Heart left ventricle (tissue), 13 donors: ENCODE measurements at regions not wholly inside any gene's neighbourhood (a gene's known extent, or its start where the extent isn't known, plus 50 kb on each side); places are given as distances from the start of the nearest gene placed in this dataset.

Experiments used
- POLR2A ChIP-seq, 2 donors: fragments of 450-650 bp; IDR thresholded peaks; one replicate each; pipeline ENCODE4 v1.6.1; 2017; ENCODE audit warnings: antibody characterized with exemption in 2 of 2, mild to moderate bottlenecking in 2 of 2, moderate library complexity in 2 of 2
- TF ChIP-seq, protein P1 (sequence below), 12 donors: fragments of 200-600 bp; sonication (generic) in 4 of 12; IDR thresholded peaks; one replicate each; pipeline versions ENCODE4 v1.5.0 to v1.8.0; 2018 to 2022; ENCODE audit warnings: antibody characterized with exemption in 12 of 12, mild to moderate bottlenecking in 5 of 12
- donor health status: ischemic (EF 13 %, LVEDD 7.1; RV severe dilation, severe dysfunction).
- donor health status: DM: no; HTN: yes; CAD: no.
- donor health status: DM: no; HTN: no; CAD: no.
- donor health status: ischemic (EF 25% LVEDD 6.9; RV normal size, moderate dysfunction).
- donor health status: ischemic (EF 25% LVEDD 5.7; RV mildly dilated, moderate dysfunction).
- donor health status: ischemic (EF 35%, LVEDD 5.7; RV mildly dilated, moderate dysfunction).
- donor health status: nonischemic (EF 11% LVEDD 7.7; RV severe dilation, severe dysfunction).
- donor health status: DM: yes; HTN: yes; CAD: no.
- donor health status: PGD.
- donor health status: ischemic (EF 29% LVEDD 5.4; RV normal size, mild dysfunction).
- donor health status: nonischemic (EF 23%, LVEDD 6.1; RV moderate dilation, normal function).

- TF ChIP-seq, protein P1, sequence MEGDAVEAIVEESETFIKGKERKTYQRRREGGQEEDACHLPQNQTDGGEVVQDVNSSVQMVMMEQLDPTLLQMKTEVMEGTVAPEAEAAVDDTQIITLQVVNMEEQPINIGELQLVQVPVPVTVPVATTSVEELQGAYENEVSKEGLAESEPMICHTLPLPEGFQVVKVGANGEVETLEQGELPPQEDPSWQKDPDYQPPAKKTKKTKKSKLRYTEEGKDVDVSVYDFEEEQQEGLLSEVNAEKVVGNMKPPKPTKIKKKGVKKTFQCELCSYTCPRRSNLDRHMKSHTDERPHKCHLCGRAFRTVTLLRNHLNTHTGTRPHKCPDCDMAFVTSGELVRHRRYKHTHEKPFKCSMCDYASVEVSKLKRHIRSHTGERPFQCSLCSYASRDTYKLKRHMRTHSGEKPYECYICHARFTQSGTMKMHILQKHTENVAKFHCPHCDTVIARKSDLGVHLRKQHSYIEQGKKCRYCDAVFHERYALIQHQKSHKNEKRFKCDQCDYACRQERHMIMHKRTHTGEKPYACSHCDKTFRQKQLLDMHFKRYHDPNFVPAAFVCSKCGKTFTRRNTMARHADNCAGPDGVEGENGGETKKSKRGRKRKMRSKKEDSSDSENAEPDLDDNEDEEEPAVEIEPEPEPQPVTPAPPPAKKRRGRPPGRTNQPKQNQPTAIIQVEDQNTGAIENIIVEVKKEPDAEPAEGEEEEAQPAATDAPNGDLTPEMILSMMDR (IDR thresholded peaks at IDR 0.05) = no peak
- no peak for TF ChIP-seq POLR2A (IDR thresholded peaks at IDR 0.05)
These were observed 1033.6 kb downstream of the SLITRK5 start for GRCh38 chr13:88704600-88705275.
